Endodermal cell (in vitro differentiated cells): ENCODE measurements at regions not wholly inside any gene's neighbourhood (a gene's known extent, or its start where the extent isn't known, plus 50 kb on each side); places are given as distances from the start of the nearest gene placed in this dataset.

ENCODE experiments used
- DNase-seq: peaks from one replicate; pipeline ENCODE4 v3.0.0-alpha.2; 2017
- H3K27ac ChIP-seq: 2 replicates; pipeline ENCODE4 v1.5.1; 2013; ENCODE audit warnings: mild to moderate bottlenecking, low read depth, low read length, moderate library complexity
- H3K27me3 ChIP-seq: 2 replicates; pipeline ENCODE4 v1.6.1; 2013; ENCODE audit warnings: mild to moderate bottlenecking, low read length, moderate library complexity; ENCODE audit not compliant: insufficient read depth, control insufficient read depth, poor library complexity, severe bottlenecking
- H3K36me3 ChIP-seq: 2 replicates; pipeline ENCODE4 v1.7.0; 2013; ENCODE audit warnings: mild to moderate bottlenecking, low read length, moderate library complexity; ENCODE audit not compliant: control insufficient read depth, insufficient read depth
- H3K4me1 ChIP-seq: one replicate; pipeline ENCODE4 v1.7.0; 2013; ENCODE audit warnings: low read length; ENCODE audit not compliant: control insufficient read depth, insufficient read depth
- H3K4me3 ChIP-seq: 2 replicates; pipeline ENCODE4 v1.5.1; 2013; ENCODE audit warnings: mild to moderate bottlenecking, low read length, moderate library complexity
- H3K9ac ChIP-seq: 2 replicates; pipeline ENCODE4 v1.6.1; 2013; ENCODE audit warnings: mild to moderate bottlenecking, low read length, moderate library complexity; ENCODE audit not compliant: poor library complexity, severe bottlenecking; ENCODE audit errors: extremely low read depth
- H3K9me3 ChIP-seq: 2 replicates; pipeline ENCODE4 v1.6.1; 2013; ENCODE audit warnings: mild to moderate bottlenecking, low read length, moderate library complexity; ENCODE audit not compliant: control insufficient read depth
- H3K27ac Mint-ChIP-seq: 2 replicates; pipeline ENCODE4 v1.8.0; 2020; ENCODE audit warnings: mixed read lengths
- H3K27me3 Mint-ChIP-seq: 2 replicates; pipeline ENCODE4 v1.8.0; 2021; ENCODE audit warnings: mild to moderate bottlenecking, mixed read lengths; ENCODE audit not compliant: insufficient read depth
- H3K36me3 Mint-ChIP-seq: 2 replicates; pipeline ENCODE4 v1.8.0; 2020; ENCODE audit warnings: low read depth, mixed read lengths
- H3K4me1 Mint-ChIP-seq: 2 replicates; pipeline ENCODE4 v1.8.0; 2020; ENCODE audit warnings: mixed read lengths
- H3K4me3 Mint-ChIP-seq: 2 replicates; pipeline ENCODE4 v1.8.0; 2020; ENCODE audit warnings: mild to moderate bottlenecking, moderate library complexity, mixed read lengths
- H3K9me3 Mint-ChIP-seq: 2 replicates; pipeline ENCODE4 v1.8.0; 2020; ENCODE audit warnings: mild to moderate bottlenecking, mixed read lengths
- CTCF ChIP-seq: fragments of 200-600 bp; sonication (generic); conservative IDR thresholded peaks from 2 replicates; pipeline ENCODE4 v1.5.0; 2021; ENCODE audit warnings: antibody characterized with exemption, mild to moderate bottlenecking
- WGBS, 2 experiments: methylation state at CpG; one replicate each; pipeline versions ENCODE4 v1.1.5 to v1.1.7; 2013; ENCODE audit warnings: missing lambda C conversion rate in 2 of 2, mixed read lengths in 1 of 2; ENCODE audit not compliant: insufficient coverage in 1 of 2, insufficient read length in 1 of 2; 5-methylcytosine and 5-hydroxymethylcytosine counted together

- peaks cover 17% of the 10 kb centered on the region for H3K4me1 Mint-ChIP-seq
- no peaks in the 10 kb centered on the region for H3K27me3 Mint-ChIP-seq
- H3K9me3 Mint-ChIP-seq = no peaks in the 10 kb centered on the region
- no peak for TF ChIP-seq CTCF
- no peak overlapping the region for H3K27ac Mint-ChIP-seq
- no peaks in the 10 kb centered on the region for H3K27me3 ChIP-seq
- no peak overlapping the region for H3K4me3 ChIP-seq
- H3K9me3 ChIP-seq = no peaks in the 10 kb centered on the region
- WGBS, 2 experiments = 92% methylated on average over 3 of the region's 3 CpGs; no CpG with 5 or more reads in 1 of the 2 experiments
- no peaks in the 10 kb centered on the region for H3K36me3 Mint-ChIP-seq
- H3K9ac ChIP-seq = no peak overlapping the region
- no peak for DNase-seq
- no peaks in the 10 kb centered on the region for H3K36me3 ChIP-seq
- H3K4me1 ChIP-seq = no peaks in the 10 kb centered on the region
- no peak overlapping the region for H3K27ac ChIP-seq
- H3K4me3 Mint-ChIP-seq = no peak overlapping the region
Measured at GRCh38 chr4:131084997-131085396, 1989.0 kb downstream of the C4orf33 start.

DNA sequence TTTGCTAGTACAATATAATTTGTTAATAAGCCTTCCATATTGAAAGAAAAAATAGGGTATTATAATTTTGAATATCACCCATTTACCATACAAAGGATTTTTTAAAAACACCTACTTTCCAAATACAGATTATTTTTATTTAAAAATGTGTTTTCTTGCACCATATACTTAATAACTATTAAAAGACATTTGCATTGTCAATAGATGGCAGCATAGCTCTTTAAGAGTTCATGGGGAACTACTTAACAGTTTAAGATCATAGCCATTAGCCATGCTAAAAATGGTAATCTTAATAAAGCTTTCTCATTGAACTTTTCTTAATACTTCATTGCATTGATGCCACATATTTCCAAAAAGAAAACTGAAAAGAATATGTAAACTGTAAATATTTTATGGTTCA is 1995.9 kb downstream of the C4orf33 start:
- TF ChIP-seq CTCF = peak; percentile 79
- no peaks in the 10 kb centered on the region for H3K4me1 ChIP-seq
- Mint-ChIP-seq H3K4me3 (no peak overlapping the region), H3K27me3 (no peaks in the 10 kb centered on the region), H3K4me1 (no peaks in the 10 kb centered on the region), H3K36me3 (no peaks in the 10 kb centered on the region), H3K9me3 (no peaks in the 10 kb centered on the region), H3K27ac (no peak overlapping the region)
- no peak overlapping the region for H3K9ac ChIP-seq
- no peaks in the 10 kb centered on the region for H3K9me3 ChIP-seq
- no peaks in the 10 kb centered on the region for H3K36me3 ChIP-seq
- H3K27ac ChIP-seq = no peak overlapping the region
- H3K4me3 ChIP-seq = no peak overlapping the region
- no peak for DNase-seq
- H3K27me3 ChIP-seq = no peaks in the 10 kb centered on the region

DNA sequence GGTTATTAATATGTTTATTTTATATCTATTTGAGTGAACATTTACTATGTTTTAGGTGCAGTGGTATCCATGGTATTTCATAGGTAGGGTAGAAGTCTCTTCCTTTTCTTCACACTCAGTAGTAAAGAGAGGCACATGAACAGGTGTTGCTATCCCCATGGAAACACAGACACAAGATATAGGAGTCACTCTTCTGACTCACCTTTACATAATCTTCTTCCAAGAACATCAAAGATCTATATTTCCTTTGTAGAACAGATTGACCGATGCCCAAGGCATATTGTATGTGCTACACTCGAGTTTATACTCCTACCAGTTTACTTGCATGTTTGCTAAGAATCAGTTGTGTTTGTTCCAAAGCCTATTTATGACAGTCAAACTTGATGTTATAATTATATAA is 1997.4 kb downstream of the C4orf33 start:
- H3K4me3 ChIP-seq = no peak overlapping the region
- no peaks in the 10 kb centered on the region for H3K9me3 ChIP-seq
- DNase-seq = no peak
- Mint-ChIP-seq H3K4me1 (no peaks in the 10 kb centered on the region), H3K27me3 (no peaks in the 10 kb centered on the region), H3K9me3 (no peaks in the 10 kb centered on the region), H3K27ac (no peak overlapping the region), H3K36me3 (no peaks in the 10 kb centered on the region), H3K4me3 (no peak overlapping the region)
- H3K36me3 ChIP-seq = no peaks in the 10 kb centered on the region
- H3K27ac ChIP-seq = no peak overlapping the region
- H3K4me1 ChIP-seq = no peaks in the 10 kb centered on the region
- H3K27me3 ChIP-seq = no peaks in the 10 kb centered on the region
- no peak for TF ChIP-seq CTCF
- WGBS, 2 experiments = 80 to 94% methylated on average over 1 to 2 of the region's 2 CpGs
- H3K9ac ChIP-seq = no peak overlapping the region
